Stimulated activated naive CD8-positive, alpha-beta T cell treated with anti-CD3 and anti-CD28 coated beads, Interleukin-15, amount 100 ng/mL, for 72 hours (primary cell): ENCODE measurements at regions not wholly inside any gene's neighbourhood (a gene's known extent, or its start where the extent isn't known, plus 50 kb on each side); places are given as distances from the start of the nearest gene placed in this dataset.
"Not testable (repeated sequence)": the region's sequence is repeated elsewhere in the genome, so short reads cannot be mapped to it uniquely, and the experiment has no call there.

Experiments used
- ATAC-seq: fragments of 150-1000 bp; cut with Tn5 transposase; 2 replicates; pipeline ENCODE4 v1.10.0; 2021; ENCODE audit warnings: mild to moderate bottlenecking, moderate library complexity
- DNase-seq, 2 donors: peaks; one replicate each; pipeline ENCODE4 v3.0.0; 2021 to 2022
- H3K27ac Mint-ChIP-seq, 2 donors: one replicate each; pipeline ENCODE4 v1.8.0; 2022; ENCODE audit warnings: mild to moderate bottlenecking in 2 of 2, mixed read lengths in 2 of 2, moderate library complexity in 2 of 2
- H3K27me3 Mint-ChIP-seq: one replicate; pipeline ENCODE4 v1.8.0; 2022; ENCODE audit warnings: mixed read lengths
- H3K4me1 Mint-ChIP-seq: one replicate; pipeline ENCODE4 v1.8.0; 2022; ENCODE audit warnings: mild to moderate bottlenecking, mixed read lengths
- H3K4me3 Mint-ChIP-seq, 2 donors: one replicate each; pipeline ENCODE4 v1.8.0; 2022; ENCODE audit warnings: mild to moderate bottlenecking in 2 of 2, mixed read lengths in 2 of 2, moderate library complexity in 1 of 2
- H3K9me3 Mint-ChIP-seq, 2 donors: one replicate each; pipeline ENCODE4 v1.8.0; 2022; ENCODE audit warnings: mixed read lengths in 2 of 2

GRCh38 chr1:196366-196765, 255.1 kb downstream of the OR4F29 start:
- H3K4me1 Mint-ChIP-seq, H3K27me3 Mint-ChIP-seq, H3K9me3 Mint-ChIP-seq, ATAC-seq, H3K27ac Mint-ChIP-seq, DNase-seq, H3K4me3 Mint-ChIP-seq: not testable (repeated sequence)

- H3K9me3 Mint-ChIP-seq, H3K4me1 Mint-ChIP-seq, DNase-seq, H3K27me3 Mint-ChIP-seq, ATAC-seq, H3K4me3 Mint-ChIP-seq, H3K27ac Mint-ChIP-seq: not testable (repeated sequence)
These were observed 260.0 kb downstream of the OR4F29 start for GRCh38 chr1:191296-192049.

DNA sequence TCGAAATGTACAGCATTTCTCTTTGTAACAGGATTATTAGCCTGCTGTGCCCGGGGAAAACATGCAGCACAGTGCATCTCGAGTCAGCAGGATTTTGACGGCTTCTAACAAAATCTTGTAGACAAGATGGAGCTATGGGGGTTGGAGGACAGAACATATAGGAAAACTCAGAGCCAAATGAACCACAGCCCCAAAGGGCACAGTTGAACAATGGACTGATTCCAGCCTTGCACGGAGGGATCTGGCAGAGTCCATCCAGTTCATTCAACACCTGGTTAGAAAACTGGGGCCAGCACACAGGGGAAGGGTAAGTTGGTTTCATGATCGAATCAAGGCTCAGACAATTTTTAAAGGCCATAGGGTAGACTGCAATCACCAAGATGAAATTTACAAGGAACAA, 260.8 kb downstream of the OR4F29 start:
- ATAC-seq, DNase-seq, H3K9me3 Mint-ChIP-seq, H3K4me3 Mint-ChIP-seq, H3K4me1 Mint-ChIP-seq, H3K27me3 Mint-ChIP-seq, H3K27ac Mint-ChIP-seq: not testable (repeated sequence)

- not testable (repeated sequence) for ATAC-seq, H3K27ac Mint-ChIP-seq, DNase-seq, H3K4me1 Mint-ChIP-seq, H3K4me3 Mint-ChIP-seq, H3K27me3 Mint-ChIP-seq, H3K9me3 Mint-ChIP-seq
These were observed 261.6 kb downstream of the OR4F29 start for GRCh38 chr1:189915-190314.

DNA sequence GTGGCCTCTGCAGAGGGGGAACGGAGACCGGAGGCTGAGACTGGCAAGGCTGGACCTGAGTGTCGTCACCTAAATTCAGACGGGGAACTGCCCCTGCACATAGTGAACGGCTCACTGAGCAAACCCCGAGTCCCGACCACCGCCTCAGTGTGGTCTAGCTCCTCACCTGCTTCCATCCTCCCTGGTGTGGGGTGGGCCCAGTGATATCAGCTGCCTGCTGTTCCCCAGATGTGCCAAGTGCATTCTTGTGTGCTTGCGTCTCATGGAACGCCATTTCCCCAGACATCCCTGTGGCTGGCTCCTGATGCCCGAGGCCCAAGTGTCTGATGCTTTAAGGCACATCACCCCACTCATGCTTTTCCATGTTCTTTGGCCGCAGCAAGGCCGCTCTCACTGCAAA, 262.2 kb downstream of the OR4F29 start:
- not testable (repeated sequence) for H3K4me1 Mint-ChIP-seq, ATAC-seq, H3K9me3 Mint-ChIP-seq, H3K27ac Mint-ChIP-seq, H3K27me3 Mint-ChIP-seq, H3K4me3 Mint-ChIP-seq, DNase-seq

DNA sequence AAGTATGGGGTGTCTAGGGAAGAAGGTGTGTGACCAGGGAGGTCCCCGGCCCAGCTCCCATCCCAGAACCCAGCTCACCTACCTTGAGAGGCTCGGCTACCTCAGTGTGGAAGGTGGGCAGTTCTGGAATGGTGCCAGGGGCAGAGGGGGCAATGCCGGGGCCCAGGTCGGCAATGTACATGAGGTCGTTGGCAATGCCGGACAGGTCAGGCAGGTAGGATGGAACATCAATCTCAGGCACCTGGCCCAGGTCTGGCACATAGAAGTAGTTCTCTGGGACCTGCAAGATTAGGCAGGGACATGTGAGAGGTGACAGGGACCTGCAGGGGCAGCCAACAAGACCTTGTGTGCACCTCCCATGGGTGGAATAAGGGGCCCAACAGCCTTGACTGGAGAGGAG, 264.2 kb downstream of the OR4F29 start:
- H3K9me3 Mint-ChIP-seq, DNase-seq, H3K27ac Mint-ChIP-seq, H3K27me3 Mint-ChIP-seq, H3K4me1 Mint-ChIP-seq, H3K4me3 Mint-ChIP-seq, ATAC-seq: not testable (repeated sequence)

DNA sequence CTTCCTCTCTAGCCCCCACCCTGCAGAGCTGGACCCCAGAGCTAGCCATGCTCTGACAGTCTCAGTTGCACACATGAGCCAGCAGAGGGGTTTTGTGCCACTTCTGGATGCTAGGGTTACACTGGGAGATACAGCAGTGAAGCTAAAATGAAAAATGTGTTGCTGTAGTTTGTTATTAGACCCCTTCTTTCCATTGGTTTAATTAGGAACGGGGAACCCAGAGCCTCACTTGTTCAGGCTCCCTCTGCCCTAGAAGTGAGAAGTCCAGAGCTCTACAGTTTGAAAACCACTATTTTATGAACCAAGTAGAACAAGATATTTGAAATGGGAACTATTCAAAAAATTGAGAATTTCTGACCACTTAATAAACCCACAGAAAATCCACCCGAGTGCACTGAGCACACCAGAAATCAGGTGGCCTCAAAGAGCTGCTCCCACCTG, 264.8 kb downstream of the OR4F29 start:
- H3K9me3 Mint-ChIP-seq, H3K4me1 Mint-ChIP-seq, H3K27ac Mint-ChIP-seq, H3K27me3 Mint-ChIP-seq, H3K4me3 Mint-ChIP-seq, ATAC-seq: not testable (repeated sequence)
- peak in 1 of 2 donors; percentile 6 for DNase-seq

GRCh38 chr1:186223-186622, 265.3 kb downstream of the OR4F29 start:
- H3K4me1 Mint-ChIP-seq, H3K4me3 Mint-ChIP-seq, DNase-seq, H3K27ac Mint-ChIP-seq, H3K27me3 Mint-ChIP-seq, ATAC-seq, H3K9me3 Mint-ChIP-seq: not testable (repeated sequence)

GRCh38 chr1:185526-185925, 266.0 kb downstream of the OR4F29 start:
- not testable (repeated sequence) for DNase-seq, ATAC-seq

DNA sequence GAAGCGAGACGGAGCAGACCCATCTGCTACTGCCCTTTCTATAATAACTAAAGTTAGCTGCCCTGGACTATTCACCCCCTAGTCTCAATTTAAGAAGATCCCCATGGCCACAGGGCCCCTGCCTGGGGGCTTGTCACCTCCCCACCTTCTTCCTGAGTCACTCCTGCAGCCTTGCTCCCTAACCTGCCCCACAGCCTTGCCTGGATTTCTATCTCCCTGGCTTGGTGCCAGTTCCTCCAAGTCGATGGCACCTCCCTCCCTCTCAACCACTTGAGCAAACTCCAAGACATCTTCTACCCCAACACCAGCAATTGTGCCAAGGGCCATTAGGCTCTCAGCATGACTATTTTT, 267.2 kb downstream of the OR4F29 start:
- DNase-seq, result peak in 1 of 2 donors; percentile 9
- ATAC-seq, H3K9me3 Mint-ChIP-seq, H3K27me3 Mint-ChIP-seq, H3K27ac Mint-ChIP-seq, H3K4me3 Mint-ChIP-seq, H3K4me1 Mint-ChIP-seq: not testable (repeated sequence)

More at GRCh38 chr1:185526-185925, 266.0 kb downstream of the OR4F29 start:
- not testable (repeated sequence) for H3K27ac Mint-ChIP-seq, H3K4me3 Mint-ChIP-seq, H3K27me3 Mint-ChIP-seq, H3K4me1 Mint-ChIP-seq, H3K9me3 Mint-ChIP-seq

GRCh38 chr1:183620-184335, 267.7 kb downstream of the OR4F29 start:
- H3K9me3 Mint-ChIP-seq, DNase-seq, H3K27me3 Mint-ChIP-seq, H3K4me1 Mint-ChIP-seq, H3K4me3 Mint-ChIP-seq, ATAC-seq, H3K27ac Mint-ChIP-seq: not testable (repeated sequence)

- not testable (repeated sequence) for H3K4me3 Mint-ChIP-seq, H3K4me1 Mint-ChIP-seq, ATAC-seq, H3K27me3 Mint-ChIP-seq, H3K9me3 Mint-ChIP-seq, H3K27ac Mint-ChIP-seq
- DNase-seq, result peak in 1 of 2 donors; percentile 8
These were observed 268.4 kb downstream of the OR4F29 start for GRCh38 chr1:183081-183480.

DNA sequence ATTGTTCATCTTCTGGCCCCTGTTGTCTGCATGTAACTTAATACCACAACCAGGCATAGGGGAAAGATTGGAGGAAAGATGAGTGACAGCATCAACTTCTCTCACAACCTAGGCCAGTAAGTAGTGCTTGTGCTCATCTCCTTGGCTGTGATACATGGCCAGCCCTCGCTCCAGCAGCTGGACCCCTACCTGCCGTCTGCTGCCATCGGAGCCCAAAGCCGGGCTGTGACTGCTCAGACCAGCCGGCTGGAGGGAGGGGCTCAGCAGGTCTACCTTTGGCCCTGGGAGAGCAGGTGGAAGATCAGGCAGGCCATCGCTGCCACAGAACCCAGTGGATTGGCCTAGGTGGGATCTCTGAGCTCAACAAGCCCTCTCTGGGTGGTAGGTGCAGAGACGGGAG, 268.8 kb downstream of the OR4F29 start:
- H3K4me3 Mint-ChIP-seq, H3K9me3 Mint-ChIP-seq, H3K27me3 Mint-ChIP-seq, DNase-seq, H3K27ac Mint-ChIP-seq, ATAC-seq, H3K4me1 Mint-ChIP-seq: not testable (repeated sequence)

DNA sequence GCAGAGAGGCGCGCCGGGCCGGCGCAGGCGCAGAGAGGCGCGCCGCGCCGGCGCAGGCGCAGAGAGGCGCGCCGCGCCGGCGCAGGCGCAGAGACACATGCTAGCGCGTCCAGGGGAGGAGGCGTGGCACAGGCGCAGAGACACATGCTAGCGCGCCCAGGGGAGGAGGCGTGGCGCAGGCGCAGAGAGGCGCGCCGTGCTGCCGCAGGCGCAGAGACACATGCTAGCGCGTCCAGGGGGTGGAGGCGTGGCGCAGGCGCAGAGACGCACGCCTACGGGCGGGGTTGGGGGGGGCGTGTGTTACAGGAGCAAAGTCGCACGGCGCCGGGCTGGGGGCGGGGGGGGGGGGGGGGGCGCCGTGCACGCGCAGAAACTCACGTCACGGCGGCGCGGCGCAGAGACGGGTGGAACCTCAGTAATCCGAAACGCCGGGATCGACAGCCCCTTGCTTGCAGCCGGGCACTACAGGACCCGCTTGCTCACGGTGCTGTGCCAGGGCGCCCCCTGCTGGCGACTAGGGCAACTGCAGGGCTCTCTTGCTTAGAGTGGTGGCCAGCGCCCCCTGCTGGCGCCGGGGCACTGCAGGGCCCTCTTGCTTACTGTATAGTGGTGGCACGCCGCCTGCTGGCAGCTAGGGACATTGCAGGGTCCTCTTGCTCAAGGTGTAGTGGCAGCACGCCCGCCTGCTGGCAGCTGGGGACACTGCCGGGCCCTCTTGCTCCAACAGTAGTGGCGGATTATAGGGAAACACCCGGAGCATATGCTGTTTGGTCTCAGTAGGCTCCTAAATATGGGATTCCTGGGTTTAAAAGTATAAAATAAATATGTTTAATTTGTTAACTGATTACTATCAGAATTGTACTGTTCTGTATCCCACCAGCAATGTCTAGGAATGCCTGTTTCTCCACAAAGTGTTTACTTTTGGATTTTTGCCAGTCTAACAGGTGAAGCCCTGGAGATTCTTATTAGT, 269.9 kb downstream of the OR4F29 start:
- H3K27me3 Mint-ChIP-seq, H3K27ac Mint-ChIP-seq, H3K4me3 Mint-ChIP-seq, H3K4me1 Mint-ChIP-seq, H3K9me3 Mint-ChIP-seq: not testable (repeated sequence)
- DNase-seq (peak in 1 of 2 donors; percentile 52), ATAC-seq (peak; percentile 66)

DNA sequence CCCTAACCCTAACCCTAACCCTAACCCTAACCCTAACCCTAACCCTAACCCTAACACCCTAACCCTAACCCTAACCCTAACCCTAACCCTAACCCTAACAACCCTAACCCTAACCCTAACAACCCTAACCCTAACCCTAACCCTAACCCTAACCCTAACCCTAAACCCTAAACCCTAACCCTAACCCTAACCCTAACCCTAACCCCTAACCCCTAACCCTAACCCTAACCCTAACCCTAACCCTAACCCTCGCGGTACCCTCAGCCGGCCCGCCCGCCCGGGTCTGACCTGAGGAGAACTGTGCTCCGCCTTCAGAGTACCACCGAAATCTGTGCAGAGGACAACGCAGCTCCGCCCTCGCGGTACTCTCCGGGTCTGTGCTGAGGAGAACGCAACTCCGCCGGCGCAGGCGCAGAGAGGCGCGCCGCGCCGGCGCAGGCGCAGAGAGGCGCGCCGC, 270.7 kb downstream of the OR4F29 start:
- not testable (repeated sequence) for H3K27me3 Mint-ChIP-seq, H3K4me1 Mint-ChIP-seq, H3K9me3 Mint-ChIP-seq, H3K27ac Mint-ChIP-seq, H3K4me3 Mint-ChIP-seq, DNase-seq
- ATAC-seq, result peak; percentile 28
